ENCODE measurements at regions not wholly inside any gene's neighbourhood (a gene's known extent, or its start where the extent isn't known, plus 50 kb on each side); places are given as distances from the start of the nearest gene placed in this dataset.

DNA sequence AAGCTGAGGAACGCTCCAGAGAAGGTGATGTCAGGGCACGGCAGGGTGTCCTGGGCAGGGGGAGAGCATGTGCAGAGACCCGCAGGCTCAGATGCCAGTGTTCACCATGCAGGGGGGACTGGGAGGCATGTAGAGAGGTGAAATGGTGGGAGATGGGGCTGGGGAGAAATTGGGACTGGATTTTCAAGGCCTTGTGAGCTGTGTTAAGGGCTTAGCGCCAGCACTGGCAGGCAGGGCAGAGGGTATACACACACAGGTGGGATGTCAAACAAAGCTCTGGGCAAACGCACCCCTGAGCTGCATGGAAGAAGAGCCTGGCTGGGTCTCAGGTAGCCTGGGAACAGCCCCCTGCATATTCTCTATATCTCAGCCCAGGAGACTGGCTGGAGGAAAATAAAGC lies 282.7 kb downstream of the SHQ1 start:
- no peaks in the 10 kb centered on the region for H3K9me2 ChIP-seq
- H3K79me2 ChIP-seq (ENCODE audit: insufficient read depth), result no peaks in the 10 kb centered on the region
- no peak overlapping the region for H3K27ac ChIP-seq (ENCODE audit: low read depth in 2 of 2, low read length in 1 of 2)
- no peaks in the 10 kb centered on the region for H4K20me1 ChIP-seq (ENCODE audit: insufficient read depth)
- no peak overlapping the region for H2AFZ ChIP-seq (ENCODE audit: low read depth)
- ChIA-PET CTCF (no interaction called here), POLR2A (no interaction called here)
- no peak overlapping the region for H3K4me3 ChIP-seq (ENCODE audit: low read depth in 2 of 2, low read length in 1 of 2)
- H3K4me1 ChIP-seq (ENCODE audit: control insufficient read depth in 1 of 2, insufficient read depth in 2 of 2, low read depth in 1 of 2, low read length in 1 of 2), result peaks cover 0 to 12% of the 10 kb centered on the region in 2 experiments; a peak in 1 of 4 replicates
- H3F3A ChIP-seq (replicated peaks; ENCODE audit: insufficient read depth), result no peaks in the 10 kb centered on the region
- 77% methylated on average over 5 of the region's 5 CpGs for WGBS (ENCODE audit: low lambda C conversion rate)
- H3K9ac ChIP-seq, result no peak overlapping the region
- no peaks in the 10 kb centered on the region for H3K27me3 ChIP-seq (ENCODE audit: insufficient read depth)
- TF ChIP-seq RFX5 (IDR thresholded peaks at IDR 0.05; ENCODE audit: low read length), result no peak
- TF ChIP-seq, protein P1, sequence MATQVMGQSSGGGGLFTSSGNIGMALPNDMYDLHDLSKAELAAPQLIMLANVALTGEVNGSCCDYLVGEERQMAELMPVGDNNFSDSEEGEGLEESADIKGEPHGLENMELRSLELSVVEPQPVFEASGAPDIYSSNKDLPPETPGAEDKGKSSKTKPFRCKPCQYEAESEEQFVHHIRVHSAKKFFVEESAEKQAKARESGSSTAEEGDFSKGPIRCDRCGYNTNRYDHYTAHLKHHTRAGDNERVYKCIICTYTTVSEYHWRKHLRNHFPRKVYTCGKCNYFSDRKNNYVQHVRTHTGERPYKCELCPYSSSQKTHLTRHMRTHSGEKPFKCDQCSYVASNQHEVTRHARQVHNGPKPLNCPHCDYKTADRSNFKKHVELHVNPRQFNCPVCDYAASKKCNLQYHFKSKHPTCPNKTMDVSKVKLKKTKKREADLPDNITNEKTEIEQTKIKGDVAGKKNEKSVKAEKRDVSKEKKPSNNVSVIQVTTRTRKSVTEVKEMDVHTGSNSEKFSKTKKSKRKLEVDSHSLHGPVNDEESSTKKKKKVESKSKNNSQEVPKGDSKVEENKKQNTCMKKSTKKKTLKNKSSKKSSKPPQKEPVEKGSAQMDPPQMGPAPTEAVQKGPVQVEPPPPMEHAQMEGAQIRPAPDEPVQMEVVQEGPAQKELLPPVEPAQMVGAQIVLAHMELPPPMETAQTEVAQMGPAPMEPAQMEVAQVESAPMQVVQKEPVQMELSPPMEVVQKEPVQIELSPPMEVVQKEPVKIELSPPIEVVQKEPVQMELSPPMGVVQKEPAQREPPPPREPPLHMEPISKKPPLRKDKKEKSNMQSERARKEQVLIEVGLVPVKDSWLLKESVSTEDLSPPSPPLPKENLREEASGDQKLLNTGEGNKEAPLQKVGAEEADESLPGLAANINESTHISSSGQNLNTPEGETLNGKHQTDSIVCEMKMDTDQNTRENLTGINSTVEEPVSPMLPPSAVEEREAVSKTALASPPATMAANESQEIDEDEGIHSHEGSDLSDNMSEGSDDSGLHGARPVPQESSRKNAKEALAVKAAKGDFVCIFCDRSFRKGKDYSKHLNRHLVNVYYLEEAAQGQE (IDR thresholded peaks at IDR 0.05; ENCODE audit: low read depth, low read length), result no peak
- TF ChIP-seq, protein P2, sequence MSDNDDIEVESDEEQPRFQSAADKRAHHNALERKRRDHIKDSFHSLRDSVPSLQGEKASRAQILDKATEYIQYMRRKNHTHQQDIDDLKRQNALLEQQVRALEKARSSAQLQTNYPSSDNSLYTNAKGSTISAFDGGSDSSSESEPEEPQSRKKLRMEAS (IDR thresholded peaks at IDR 0.05; ENCODE audit: low read depth), result no peak
- no peaks in the 10 kb centered on the region for H3K36me3 ChIP-seq (replicated peaks in 1 of 2; ENCODE audit: control insufficient read depth in 1 of 2, insufficient read depth in 2 of 2, low read length in 1 of 2)
- H3K4me2 ChIP-seq, result no peak overlapping the region
- H3K9me3 ChIP-seq, result no peaks in the 10 kb centered on the region
- no peak for DNase-seq

DNA sequence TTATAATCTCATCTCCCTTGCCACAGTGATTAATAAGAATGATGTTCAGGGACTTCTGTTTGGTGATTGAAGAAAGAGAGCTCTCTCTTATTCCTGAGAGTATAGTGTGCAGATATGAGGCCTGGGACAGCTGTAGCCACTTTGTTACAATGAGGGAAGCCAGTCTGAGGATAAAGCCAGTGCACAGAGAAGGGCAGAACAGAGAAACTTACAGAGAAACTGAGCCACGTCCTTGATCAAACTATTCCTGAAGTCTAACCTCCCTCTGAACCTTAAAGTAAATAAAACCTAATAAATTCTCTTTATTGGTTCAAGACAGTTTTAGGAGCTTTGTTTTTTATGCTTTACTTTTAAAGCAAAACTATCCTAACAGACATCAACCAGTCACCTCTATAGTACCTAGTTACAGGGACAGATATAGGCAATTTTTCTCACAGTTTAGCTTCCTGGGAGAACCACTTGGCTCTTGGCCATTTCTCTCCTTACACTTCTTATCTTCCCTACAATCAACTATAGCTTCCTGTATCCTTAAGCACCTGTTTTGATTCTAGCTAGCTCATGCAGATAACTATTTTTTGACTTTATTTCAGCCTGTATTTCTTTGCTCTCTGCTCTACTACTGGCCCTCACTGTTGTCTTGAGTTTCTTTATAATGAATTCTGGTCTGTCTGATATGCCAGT lies 284.4 kb downstream of the SHQ1 start:
- no peak for DNase-seq
- Histone ChIP-seq H3K27me3 (ENCODE audit: insufficient read depth) (no peaks in the 10 kb centered on the region), H3K9me3 (no peaks in the 10 kb centered on the region), H3K36me3 (replicated peaks in 1 of 2; ENCODE audit: control insufficient read depth in 1 of 2, insufficient read depth in 2 of 2, low read length in 1 of 2) (no peaks in the 10 kb centered on the region), H3K27ac (ENCODE audit: low read depth in 2 of 2, low read length in 1 of 2) (no peak overlapping the region), H4K20me1 (ENCODE audit: insufficient read depth) (no peaks in the 10 kb centered on the region), H3K4me2 (no peak overlapping the region), H3K79me2 (ENCODE audit: insufficient read depth) (no peaks in the 10 kb centered on the region), H3K9me2 (no peaks in the 10 kb centered on the region), H3F3A (replicated peaks; ENCODE audit: insufficient read depth) (no peaks in the 10 kb centered on the region), H3K4me1 (ENCODE audit: control insufficient read depth in 1 of 2, insufficient read depth in 2 of 2, low read depth in 1 of 2, low read length in 1 of 2) (no peaks in the 10 kb centered on the region; a peak in 1 of 4 replicates), H2AFZ (ENCODE audit: low read depth) (no peak overlapping the region), H3K9ac (no peak overlapping the region), H3K4me3 (ENCODE audit: low read depth in 2 of 2, low read length in 1 of 2) (no peak overlapping the region)
- 35% methylated on average over 1 of the region's 1 CpG for WGBS (ENCODE audit: low lambda C conversion rate)
- ChIA-PET CTCF (interaction anchor here (1.2 kb wide), 1 partner anchor 35 kb away, joined by 5 read pairs; no protein-coding TSS in a partner anchor), POLR2A (no interaction called here)
- no peak for TF ChIP-seq CHD2 (IDR thresholded peaks at IDR 0.05; ENCODE audit: low read length, partially characterized antibody)
- no peak for TF ChIP-seq GABPA (IDR thresholded peaks at IDR 0.05; ENCODE audit: low read depth)
- no peak for TF ChIP-seq MEF2A (IDR thresholded peaks at IDR 0.05; ENCODE audit: borderline replicate concordance, low read depth)
- TF ChIP-seq EP300 (IDR thresholded peaks at IDR 0.05; ENCODE audit: borderline replicate concordance in 1 of 2, low read depth in 1 of 2, low read length in 1 of 2), result no peak
- TF ChIP-seq FOXM1 (IDR thresholded peaks at IDR 0.05; ENCODE audit: low read depth), result no peak
